A673 (cell line): ENCODE measurements at regions not wholly inside any gene's neighbourhood (a gene's known extent, or its start where the extent isn't known, plus 50 kb on each side); places are given as distances from the start of the nearest gene placed in this dataset.

Experiments
- BruUV-seq: library from RNA; stranded (reverse); fragments of 400-500 nt; replicated peaks from 2 replicates; lab custom pipeline; 2021; lab: Mats Ljungman, UMichigan
- CTCF ChIA-PET: fragments of 300-600 bp; sonication (Branson Sonifier 250); formaldehyde crosslinking; loops from one replicate; lab custom pipeline; 2022; ENCODE audit warnings: antibody characterized with exemption; lab: Charles Lee
- POLR2A ChIA-PET: fragments of 300-600 bp; sonication (Branson Sonifier 250); formaldehyde crosslinking; loops from one replicate; lab custom pipeline; 2022; ENCODE audit warnings: antibody characterized with exemption; ENCODE audit not compliant: low non-redundant PET; lab: Charles Lee
- DNase-seq: peaks from one replicate; pipeline ENCODE4 v3.0.0-alpha.2; 2015; ENCODE audit warnings: low spot score
- H3K27ac ChIP-seq: fragments of 200-600 bp; sonication (generic); 2 replicates; pipeline ENCODE4 v1.5.1; 2016; ENCODE audit warnings: mixed run types, low read depth, mild to moderate bottlenecking, mixed read lengths, antibody characterized with exemption, low read length; ENCODE audit not compliant: poor library complexity, severe bottlenecking
- H3K27me3 ChIP-seq: fragments of 200-600 bp; sonication (generic); replicated peaks from 2 replicates; pipeline ENCODE4 v1.6.1; 2017; ENCODE audit warnings: mixed run types, low read depth, mild to moderate bottlenecking, mixed read lengths, antibody characterized with exemption, low read length; ENCODE audit not compliant: insufficient read depth, poor library complexity
- H3K36me3 ChIP-seq: fragments of 200-600 bp; sonication (generic); 2 replicates; pipeline ENCODE4 v1.6.1; 2016; ENCODE audit warnings: mixed run types, mild to moderate bottlenecking, mixed read lengths, antibody characterized with exemption, low read length; ENCODE audit not compliant: insufficient read depth, poor library complexity, severe bottlenecking
- H3K4me1 ChIP-seq: fragments of 200-600 bp; sonication (generic); 2 replicates; pipeline ENCODE4 v1.6.1; 2017; ENCODE audit warnings: mixed run types, mild to moderate bottlenecking, mixed read lengths, antibody characterized with exemption, low read length; ENCODE audit not compliant: insufficient read depth, poor library complexity, severe bottlenecking
- H3K4me3 ChIP-seq: fragments of 200-600 bp; sonication (generic); 2 replicates; pipeline ENCODE4 v1.5.1; 2016; ENCODE audit warnings: low read depth, mixed run types, mild to moderate bottlenecking, mixed read lengths, low read length; ENCODE audit not compliant: poor library complexity, severe bottlenecking
- H3K9me3 ChIP-seq: fragments of 200-600 bp; sonication (generic); 2 replicates; pipeline ENCODE4 v1.6.1; 2016; ENCODE audit warnings: mixed run types, low read depth, mild to moderate bottlenecking, mixed read lengths, antibody characterized with exemption, low read length; ENCODE audit not compliant: poor library complexity, severe bottlenecking
- CTCF ChIP-seq: fragments of 300-800, 200-600 bp; sonication (generic); conservative IDR thresholded peaks from 2 replicates; pipeline ENCODE4 v1.5.1; 2017; ENCODE audit warnings: low read depth, mild to moderate bottlenecking, antibody characterized with exemption, low read length, moderate library complexity, mixed read lengths
- EZH2 ChIP-seq: fragments of 200-600 bp; sonication (generic); IDR thresholded peaks from 2 replicates; pipeline ENCODE4 v1.6.1; 2017; ENCODE audit warnings: borderline replicate concordance, low read depth, mild to moderate bottlenecking, mixed read lengths, antibody characterized with exemption, low read length; ENCODE audit not compliant: poor library complexity, severe bottlenecking
- intact Hi-C: fragments of 100-400 bp; cut with micrococcal nuclease; formaldehyde crosslinking; loops from one replicate; pipeline ENCODE4 v1.10.0; 2022; ENCODE audit not compliant: unreplicated experiment

GRCh38 chr2:44859337-44859736 lies 82.2 kb upstream of the SIX3 start:
- no peak for DNase-seq
- ChIA-PET POLR2A (no interaction called here), CTCF (no interaction called here)
- no peaks in the 10 kb centered on the region for H3K36me3 ChIP-seq
- H3K4me3 ChIP-seq, result no peak overlapping the region
- no peaks in the 10 kb centered on the region for H3K4me1 ChIP-seq
- no peak overlapping the region for H3K27ac ChIP-seq
- H3K9me3 ChIP-seq, result no peaks in the 10 kb centered on the region
- intact Hi-C loops, result no loop called here
- BruUV-seq, result no TSS peak
- no peak for TF ChIP-seq CTCF
- no peak for TF ChIP-seq EZH2
- peaks cover 68% of the 10 kb centered on the region for H3K27me3 ChIP-seq

GRCh38 chr2:44866152-44866551 lies 75.3 kb upstream of the SIX3 start:
- CTCF ChIA-PET, result no interaction called here
- Histone ChIP-seq H3K4me3 (no peak overlapping the region), H3K27ac (no peak overlapping the region), H3K4me1 (peaks cover 5% of the 10 kb centered on the region), H3K27me3 (peaks cover 65% of the 10 kb centered on the region), H3K36me3 (no peaks in the 10 kb centered on the region), H3K9me3 (no peaks in the 10 kb centered on the region)
- intact Hi-C loops, result no loop called here
- peak; percentile 54 for DNase-seq
- BruUV-seq, result no TSS peak
- POLR2A ChIA-PET, result no interaction called here
- no peak for TF ChIP-seq EZH2
- no peak for TF ChIP-seq CTCF

- intact Hi-C loops, result no loop called here
- no peak for TF ChIP-seq EZH2
- TF ChIP-seq CTCF, result no peak
- no peak overlapping the region for H3K4me3 ChIP-seq
- no peak for DNase-seq
- no peaks in the 10 kb centered on the region for H3K9me3 ChIP-seq
- no TSS peak for BruUV-seq
- peaks cover 5% of the 10 kb centered on the region for H3K4me1 ChIP-seq
- ChIA-PET POLR2A (no interaction called here), CTCF (no interaction called here)
- H3K27me3 ChIP-seq, result peaks cover 37% of the 10 kb centered on the region
- no peaks in the 10 kb centered on the region for H3K36me3 ChIP-seq
- H3K27ac ChIP-seq, result no peak overlapping the region
Measured at GRCh38 chr2:44869761-44870160, 71.7 kb upstream of the SIX3 start.
